GM12891 (cell line): ENCODE measurements at regions not wholly inside any gene's neighbourhood (a gene's known extent, or its start where the extent isn't known, plus 50 kb on each side); places are given as distances from the start of the nearest gene placed in this dataset.

ENCODE experiments used
- PAX5 ChIP-seq: IDR thresholded peaks from 2 replicates; pipeline ENCODE4 v1.6.1; 2011; ENCODE audit warnings: low read length, moderate library complexity, mild to moderate bottlenecking; ENCODE audit not compliant: insufficient read depth, severe bottlenecking
- POLR2A ChIP-seq: IDR thresholded peaks from 2 replicates; pipeline ENCODE4 v1.6.1; 2011; ENCODE audit warnings: low read depth, low read length, control low read depth
- POLR2AphosphoS5 ChIP-seq: IDR thresholded peaks from 2 replicates; pipeline ENCODE4 v1.6.1; 2011; ENCODE audit warnings: low read depth, low read length, control low read depth
- POU2F2 ChIP-seq: IDR thresholded peaks from 2 replicates; pipeline ENCODE4 v1.6.1; 2011; ENCODE audit warnings: low read depth, mild to moderate bottlenecking, control low read depth, low read length, moderate library complexity
- SPI1 ChIP-seq: IDR thresholded peaks from 2 replicates; pipeline ENCODE4 v1.6.1; 2011; ENCODE audit warnings: low read depth, low read length, control low read depth
- TAF1 ChIP-seq: IDR thresholded peaks from 2 replicates; pipeline ENCODE4 v1.6.1; 2011; ENCODE audit warnings: low read depth, low read length, control low read depth

GRCh38 chr22:44620129-44620840 lies 81.7 kb upstream of the PRR5 start:
- TF ChIP-seq POLR2A (no peak), POLR2AphosphoS5 (no peak), TAF1 (no peak), POU2F2 (no peak), SPI1 (no peak), PAX5 (no peak)
